ENCODE measurements at regions not wholly inside any gene's neighbourhood (a gene's known extent, or its start where the extent isn't known, plus 50 kb on each side); places are given as distances from the start of the nearest gene placed in this dataset.

DNA sequence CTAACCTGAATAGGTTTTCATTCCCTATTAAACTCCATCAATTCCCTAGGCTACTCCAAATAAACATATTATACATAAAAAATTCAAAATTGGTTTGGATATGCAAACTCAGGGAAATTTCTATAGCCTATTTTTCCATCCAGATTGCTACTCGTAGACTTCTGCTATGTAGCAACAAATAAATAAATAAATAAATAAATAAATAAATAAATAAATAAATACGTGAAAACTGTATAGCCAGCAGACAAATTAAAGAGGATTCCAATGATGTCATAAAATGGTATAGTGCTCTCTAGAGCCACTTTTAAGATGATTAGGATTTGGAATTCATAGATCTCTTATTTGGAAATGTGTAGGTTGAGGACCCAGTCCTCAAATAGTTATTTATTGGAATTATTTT is 1193.2 kb upstream of the NUDT12 start:
- H3K9me3 ChIP-seq: no peaks in the 10 kb centered on the region
- no peak overlapping the region for H3K4me3 ChIP-seq
- H3K36me3 ChIP-seq: no peaks in the 10 kb centered on the region
- 39% methylated on average over 2 of the region's 2 CpGs for WGBS (ENCODE audit: insufficient coverage, low coverage, low lambda C conversion rate, missing lambda C conversion rate)
- ATAC-seq (no peak), DNase-seq (no peak)
- H3K4me1 ChIP-seq: no peaks in the 10 kb centered on the region
- H3K27ac ChIP-seq: no peak overlapping the region
- no peaks in the 10 kb centered on the region for H3K27me3 ChIP-seq
- TF ChIP-seq, protein P1, sequence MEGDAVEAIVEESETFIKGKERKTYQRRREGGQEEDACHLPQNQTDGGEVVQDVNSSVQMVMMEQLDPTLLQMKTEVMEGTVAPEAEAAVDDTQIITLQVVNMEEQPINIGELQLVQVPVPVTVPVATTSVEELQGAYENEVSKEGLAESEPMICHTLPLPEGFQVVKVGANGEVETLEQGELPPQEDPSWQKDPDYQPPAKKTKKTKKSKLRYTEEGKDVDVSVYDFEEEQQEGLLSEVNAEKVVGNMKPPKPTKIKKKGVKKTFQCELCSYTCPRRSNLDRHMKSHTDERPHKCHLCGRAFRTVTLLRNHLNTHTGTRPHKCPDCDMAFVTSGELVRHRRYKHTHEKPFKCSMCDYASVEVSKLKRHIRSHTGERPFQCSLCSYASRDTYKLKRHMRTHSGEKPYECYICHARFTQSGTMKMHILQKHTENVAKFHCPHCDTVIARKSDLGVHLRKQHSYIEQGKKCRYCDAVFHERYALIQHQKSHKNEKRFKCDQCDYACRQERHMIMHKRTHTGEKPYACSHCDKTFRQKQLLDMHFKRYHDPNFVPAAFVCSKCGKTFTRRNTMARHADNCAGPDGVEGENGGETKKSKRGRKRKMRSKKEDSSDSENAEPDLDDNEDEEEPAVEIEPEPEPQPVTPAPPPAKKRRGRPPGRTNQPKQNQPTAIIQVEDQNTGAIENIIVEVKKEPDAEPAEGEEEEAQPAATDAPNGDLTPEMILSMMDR (IDR thresholded peaks at IDR 0.05): no peak
- no peak for TF ChIP-seq POLR2A (IDR thresholded peaks at IDR 0.05)
- intact Hi-C loops (cut with DNase I): no loop called here

DNA sequence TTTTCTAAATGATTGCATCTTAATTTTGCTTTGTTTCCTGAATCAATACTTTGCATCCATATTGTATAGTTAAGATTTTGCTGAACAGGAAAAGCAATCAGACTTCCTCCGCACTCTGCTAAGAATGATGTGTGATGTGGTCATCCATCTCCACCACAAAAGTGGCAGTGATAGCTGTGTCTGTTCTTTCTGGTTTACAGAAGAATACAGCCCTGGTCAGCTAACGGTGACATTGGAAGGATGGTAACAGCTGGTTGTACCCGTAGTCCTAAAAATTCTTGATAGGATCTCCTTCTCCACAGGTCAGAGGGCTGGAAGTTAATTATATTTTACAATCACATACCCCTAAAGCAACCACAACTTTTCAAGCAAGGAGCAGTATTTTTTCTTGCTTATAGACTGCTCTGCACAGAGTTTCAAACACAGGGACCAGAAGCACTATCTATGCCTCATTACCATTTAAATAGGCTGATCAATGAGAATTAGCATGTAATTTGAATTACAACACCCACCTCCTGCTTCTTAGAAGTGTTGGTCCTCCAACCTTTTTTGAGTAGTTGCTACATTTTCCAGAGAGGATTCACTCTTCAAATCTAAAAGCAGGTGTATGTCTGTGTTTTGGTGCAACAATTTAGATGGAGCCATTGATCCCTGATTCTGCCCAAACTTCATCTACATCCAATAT is 1191.9 kb upstream of the NUDT12 start:
- H3K36me3 ChIP-seq: no peaks in the 10 kb centered on the region
- no peaks in the 10 kb centered on the region for H3K27me3 ChIP-seq
- DNase-seq (no peak), ATAC-seq (no peak)
- H3K9me3 ChIP-seq: no peaks in the 10 kb centered on the region
- H3K4me3 ChIP-seq: no peak overlapping the region
- no peak overlapping the region for H3K27ac ChIP-seq
- no peaks in the 10 kb centered on the region for H3K4me1 ChIP-seq
- TF ChIP-seq, protein P1 (IDR thresholded peaks at IDR 0.05): no peak
- no peak for TF ChIP-seq POLR2A (IDR thresholded peaks at IDR 0.05)
- WGBS (ENCODE audit: insufficient coverage, low coverage, low lambda C conversion rate, missing lambda C conversion rate): 58% methylated on average over 3 of the region's 3 CpGs
- intact Hi-C loops (cut with DNase I): no loop called here

DNA sequence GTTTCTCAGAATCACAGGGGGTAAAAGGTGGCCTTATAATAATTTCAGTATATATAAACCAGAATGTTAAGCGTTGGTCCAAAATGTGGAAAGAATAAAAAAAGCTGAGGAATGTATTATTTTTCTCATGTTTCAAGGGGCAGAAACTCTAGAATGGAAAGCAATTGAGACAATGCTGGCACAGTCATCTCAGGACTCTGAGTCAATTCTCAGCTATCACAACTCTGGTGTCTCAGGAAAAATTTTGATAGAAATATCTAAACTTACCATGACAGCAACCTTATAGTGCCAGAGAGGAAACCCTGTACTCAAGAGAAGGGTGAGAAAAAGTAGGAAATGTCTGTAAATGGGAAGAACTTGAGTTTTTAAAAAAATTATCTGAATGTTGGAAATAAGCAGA is 1189.4 kb upstream of the NUDT12 start:
- Histone ChIP-seq H3K27ac (no peak overlapping the region), H3K9me3 (no peaks in the 10 kb centered on the region), H3K4me1 (no peaks in the 10 kb centered on the region), H3K36me3 (no peaks in the 10 kb centered on the region), H3K27me3 (no peaks in the 10 kb centered on the region), H3K4me3 (no peak overlapping the region)
- WGBS (ENCODE audit: insufficient coverage, low coverage, low lambda C conversion rate, missing lambda C conversion rate): 67% methylated on average over 1 of the region's 1 CpG
- DNase-seq (no peak), ATAC-seq (no peak)
- no peak for TF ChIP-seq POLR2A (IDR thresholded peaks at IDR 0.05)
- TF ChIP-seq, protein P1 (IDR thresholded peaks at IDR 0.05): no peak
- intact Hi-C loops (cut with DNase I): no loop called here

- Histone ChIP-seq H3K27ac (no peak overlapping the region), H3K4me3 (no peak overlapping the region), H3K4me1 (no peaks in the 10 kb centered on the region), H3K36me3 (no peaks in the 10 kb centered on the region), H3K9me3 (no peaks in the 10 kb centered on the region), H3K27me3 (no peaks in the 10 kb centered on the region)
- 26% methylated on average over 3 of the region's 3 CpGs for WGBS (ENCODE audit: insufficient coverage, low coverage, low lambda C conversion rate, missing lambda C conversion rate)
- intact Hi-C loops (cut with DNase I): no loop called here
- no peak for DNase-seq
- TF ChIP-seq, protein P1 (IDR thresholded peaks at IDR 0.05): no peak
- no peak for TF ChIP-seq POLR2A (IDR thresholded peaks at IDR 0.05)
- no peak for ATAC-seq
These were observed 1177.3 kb upstream of the NUDT12 start for GRCh38 chr5:104739905-104740304.

DNA sequence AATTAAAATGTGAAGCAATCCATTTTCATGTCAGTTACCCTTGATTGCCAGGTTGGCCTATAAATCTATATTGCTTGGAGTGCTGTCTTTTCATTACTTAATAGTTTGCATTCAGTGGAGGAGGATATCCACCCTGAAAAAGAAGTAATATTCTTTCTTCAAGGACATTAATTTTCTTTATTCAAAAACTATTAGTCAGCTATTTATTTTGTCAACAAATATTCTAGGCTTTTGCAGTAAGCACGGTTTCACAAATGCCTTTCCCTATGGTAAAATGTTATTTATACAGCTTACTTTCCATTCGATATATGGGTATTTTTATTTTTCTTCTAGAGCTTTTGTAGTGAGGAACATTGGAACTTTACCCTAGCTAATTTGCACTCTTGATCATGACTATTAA is 1176.9 kb upstream of the NUDT12 start:
- ATAC-seq: no peak
- WGBS (ENCODE audit: insufficient coverage, low coverage, low lambda C conversion rate, missing lambda C conversion rate): 48% methylated on average over 2 of the region's 2 CpGs
- DNase-seq: no peak

More for the DNA sequence above, 1176.9 kb upstream of the NUDT12 start:
- TF ChIP-seq POLR2A (IDR thresholded peaks at IDR 0.05): no peak
- TF ChIP-seq, protein P1 (IDR thresholded peaks at IDR 0.05): no peak
- intact Hi-C loops (cut with DNase I): no loop called here
- Histone ChIP-seq H3K9me3 (no peaks in the 10 kb centered on the region), H3K27me3 (no peaks in the 10 kb centered on the region), H3K27ac (no peak overlapping the region), H3K4me3 (no peak overlapping the region), H3K36me3 (no peaks in the 10 kb centered on the region), H3K4me1 (no peaks in the 10 kb centered on the region)

Data from right lobe of liver (tissue), 6 donors.